GM12878 (cell line): ENCODE measurements at regions not wholly inside any gene's neighbourhood (a gene's known extent, or its start where the extent isn't known, plus 50 kb on each side); places are given as distances from the start of the nearest gene placed in this dataset.

Source experiments
- ATF3 ChIP-seq: IDR thresholded peaks from 2 replicates; pipeline ENCODE4 v1.6.1; 2011; ENCODE audit warnings: low read depth, mild to moderate bottlenecking, low read length, moderate library complexity, borderline replicate concordance; ENCODE audit errors: extremely low read depth
- BACH1 ChIP-seq: fragments of 450-650 bp; IDR thresholded peaks from 2 replicates; pipeline ENCODE4 v1.6.1; 2017; ENCODE audit warnings: mild to moderate bottlenecking, borderline replicate concordance
- CEBPZ ChIP-seq: fragments of 150-350 bp; IDR thresholded peaks from 2 replicates; pipeline ENCODE4 v1.6.1; 2016; ENCODE audit warnings: low read depth, low read length
- CREB1 ChIP-seq: IDR thresholded peaks from 2 replicates; pipeline ENCODE4 v1.6.1; 2012; ENCODE audit warnings: low read depth, mild to moderate bottlenecking, inconsistent platforms
- CTCF ChIP-seq, 3 experiments: IDR thresholded peaks in 2 of 3; conservative IDR thresholded peaks in 1 of 3; 2 replicates each; pipeline ENCODE4 v1.5.1; 2011; ENCODE audit warnings: low read depth in 3 of 3, low read length in 3 of 3, mild to moderate bottlenecking in 3 of 3, control low read depth in 2 of 3, moderate library complexity in 2 of 3, inconsistent platforms in 1 of 3, mixed read lengths in 1 of 3; ENCODE audit not compliant: control insufficient read depth in 2 of 3, insufficient read depth in 1 of 3; ENCODE audit errors: extremely low read depth in 1 of 3
- EP300 ChIP-seq, 2 experiments: fragments of 150-350 bp in 1 of 2; IDR thresholded peaks; 2 replicates each; pipeline ENCODE4 v1.6.1; 2011 to 2012; ENCODE audit warnings: low read depth in 2 of 2, low read length in 2 of 2, borderline replicate concordance in 1 of 2, improper control_type of control experiment in 1 of 2, inconsistent platforms in 1 of 2; ENCODE audit not compliant: control insufficient read depth in 1 of 2
- EZH2 ChIP-seq: IDR thresholded peaks from 2 replicates; pipeline ENCODE4 v1.6.1; 2012; ENCODE audit warnings: low read depth, mild to moderate bottlenecking, control low read depth, inconsistent platforms, low read length, borderline replicate concordance; ENCODE audit not compliant: control insufficient read depth
- HDAC2 ChIP-seq: fragments of 200-600 bp; sonication (generic); IDR thresholded peaks from 2 replicates; pipeline ENCODE4 v1.6.1; 2017
- NFXL1 ChIP-seq: fragments of 450-650 bp; IDR thresholded peaks from 2 replicates; pipeline ENCODE4 v1.6.1; 2017; ENCODE audit warnings: antibody characterized with exemption, mild to moderate bottlenecking, borderline replicate concordance
- PBX3 ChIP-seq: IDR thresholded peaks from 2 replicates; pipeline ENCODE4 v1.6.1; 2011; ENCODE audit warnings: mild to moderate bottlenecking, low read depth, low read length, moderate library complexity; ENCODE audit not compliant: insufficient replicate concordance
- POLR2AphosphoS2 ChIP-seq: IDR thresholded peaks from 2 replicates; pipeline ENCODE4 v1.6.1; 2011; ENCODE audit warnings: low read depth, mild to moderate bottlenecking, low read length, improper control_type of control experiment, moderate library complexity
- RAD21 ChIP-seq: IDR thresholded peaks from 2 replicates; pipeline ENCODE4 v1.6.1; 2011; ENCODE audit warnings: mild to moderate bottlenecking, low read depth, low read length, moderate library complexity; ENCODE audit not compliant: insufficient read depth
- SMARCA5 ChIP-seq: fragments of 450-650 bp; IDR thresholded peaks from 2 replicates; pipeline ENCODE4 v1.6.1; 2017; ENCODE audit warnings: mild to moderate bottlenecking
- ZNF274 ChIP-seq: IDR thresholded peaks from one replicate; pipeline ENCODE4 v1.8.0; 2011; ENCODE audit not compliant: insufficient read length, insufficient read depth

GRCh38 chr1:94741996-94742395 lies 78.2 kb upstream of the SLC44A3 start:
- TF ChIP-seq CTCF (IDR thresholded peaks at IDR 0.05 in 2 of 3, conservative IDR thresholded peaks at IDR 0.05 in 1 of 3; ENCODE audit: control insufficient read depth in 2 of 3, extremely low read depth in 1 of 3, insufficient read depth in 1 of 3, low read depth in 3 of 3, low read length in 3 of 3) = no peak
- TF ChIP-seq CEBPZ = no peak
- TF ChIP-seq ZNF274 = no peak
- no peak for TF ChIP-seq HDAC2
- TF ChIP-seq BACH1 = no peak
- no peak for TF ChIP-seq ATF3
- TF ChIP-seq RAD21 = no peak
- TF ChIP-seq EZH2 = no peak
- TF ChIP-seq EP300 (IDR thresholded peaks at IDR 0.05; ENCODE audit: borderline replicate concordance in 1 of 2, control insufficient read depth in 1 of 2, low read depth in 2 of 2, low read length in 2 of 2) = no peak
- TF ChIP-seq NFXL1 = no peak
- no peak for TF ChIP-seq CREB1
- TF ChIP-seq POLR2AphosphoS2 = no peak
- no peak for TF ChIP-seq PBX3
- no peak for TF ChIP-seq SMARCA5
